K562 (cell line): ENCODE measurements at regions not wholly inside any gene's neighbourhood (a gene's known extent, or its start where the extent isn't known, plus 50 kb on each side); places are given as distances from the start of the nearest gene placed in this dataset.

ENCODE experiments used
- ATAC-seq: fragments of 200-7000 bp; cut with Tn5 transposase; 3 replicates; pipeline ENCODE4 v1.9.1; 2020; ENCODE audit warnings: moderate library complexity
- BruUV-seq: library from RNA; stranded (reverse); fragments of 400-500 nt; replicated peaks from 2 replicates; lab custom pipeline; 2021; lab: Mats Ljungman, UMichigan
- CTCF ChIA-PET: fragments of 300-600 bp; formaldehyde crosslinking; extraction: SDS; loops from one replicate; lab custom pipeline; 2021; ENCODE audit warnings: low intra/inter-chr PET ratio; lab: Yijun Ruan, JAX
- POLR2A ChIA-PET: fragments of 300-600, 350-650 bp; sonication (Branson Sonifier 250); formaldehyde crosslinking; extraction: SDS; loops from one replicate; lab custom pipeline; 2021; ENCODE audit warnings: antibody characterized with exemption, inconsistent platforms; lab: Yijun Ruan, JAX
- DNase-seq, 4 experiments: peaks; one replicate each; pipeline versions ENCODE4 v3.0.0 to v3.0.0-alpha.2; 2011 to 2018; ENCODE audit warnings: low spot score in 3 of 4, mixed read lengths in 3 of 4; ENCODE audit errors: extremely low read depth in 1 of 4
- FAIRE-seq: peaks from 2 replicates; lab custom pipeline; 2011; peaks lifted over from hg19 to GRCh38; lab: Jason Lieb, UNC
- H2AFZ ChIP-seq: 2 replicates; pipeline ENCODE4 v1.6.0; 2011; ENCODE audit warnings: low read depth, low read length, control low read depth, inconsistent platforms
- H3K27ac ChIP-seq: fragments of 200-600 bp; 3 replicates; pipeline ENCODE4 v1.8.0; 2011; ENCODE audit warnings: low read depth, mild to moderate bottlenecking, control low read depth, inconsistent platforms, low read length, moderate library complexity, mixed read lengths; ENCODE audit errors: extremely low read depth
- H3K27me3 ChIP-seq, 2 experiments: fragments of 300-600 bp in 1 of 2; 2 replicates in 1 of 2; 3 replicates in 1 of 2; pipeline versions ENCODE4 v1.6.0 to v1.8.0; 2011; ENCODE audit warnings: inconsistent platforms in 2 of 2, low read length in 2 of 2, mild to moderate bottlenecking in 1 of 2, mixed read lengths in 1 of 2, moderate library complexity in 1 of 2; ENCODE audit not compliant: control insufficient read depth in 2 of 2, insufficient read depth in 2 of 2
- H3K36me3 ChIP-seq: fragments of 300-600 bp; 3 replicates; pipeline ENCODE4 v1.8.0; 2011; ENCODE audit warnings: mild to moderate bottlenecking, low read length, inconsistent platforms; ENCODE audit not compliant: control insufficient read depth, insufficient read depth
- H3K4me1 ChIP-seq, 2 experiments: fragments of 200-600 bp in 1 of 2; replicated peaks in 1 of 2; 2 replicates in 1 of 2; 3 replicates in 1 of 2; pipeline versions ENCODE4 v1.5.1 to v1.8.0; 2011; ENCODE audit warnings: inconsistent platforms in 2 of 2, low read length in 2 of 2, mild to moderate bottlenecking in 1 of 2, mixed read lengths in 1 of 2, moderate library complexity in 1 of 2; ENCODE audit not compliant: control insufficient read depth in 2 of 2, insufficient read depth in 2 of 2
- H3K4me2 ChIP-seq: 2 replicates; pipeline ENCODE4 v1.6.1; 2011; ENCODE audit warnings: low read length, control low read depth, inconsistent platforms, mixed read lengths; ENCODE audit not compliant: insufficient read depth
- H3K4me3 ChIP-seq: fragments of 200-600 bp; sonication (generic), shearing (Covaris generic); 2 replicates; pipeline ENCODE4 v1.5.1; 2016; ENCODE audit warnings: control low read depth, inconsistent platforms
- H3K79me2 ChIP-seq: fragments of 200-600 bp; 3 replicates; pipeline ENCODE4 v1.8.0; 2011; ENCODE audit warnings: low read length, inconsistent platforms; ENCODE audit not compliant: control insufficient read depth, insufficient read depth
- H3K9ac ChIP-seq, 2 experiments: 2 replicates each; pipeline versions ENCODE4 v1.6.0 to v1.6.1; 2011; ENCODE audit warnings: low read depth in 2 of 2, low read length in 2 of 2, control low read depth in 1 of 2, inconsistent platforms in 1 of 2, mild to moderate bottlenecking in 1 of 2, mixed read lengths in 1 of 2; ENCODE audit not compliant: insufficient read depth in 1 of 2
- H3K9me1 ChIP-seq: one replicate; pipeline ENCODE4 v1.6.0; 2011; ENCODE audit warnings: inconsistent platforms, mild to moderate bottlenecking, low read length, moderate library complexity; ENCODE audit not compliant: control insufficient read depth, insufficient read depth
- H3K9me3 ChIP-seq: replicated peaks from 2 replicates; pipeline ENCODE4 v1.5.1; 2011; ENCODE audit warnings: low read depth, low read length, inconsistent platforms; ENCODE audit not compliant: control insufficient read depth, insufficient read depth
- H4K20me1 ChIP-seq: replicated peaks from 2 replicates; pipeline ENCODE4 v1.6.1; 2011; ENCODE audit warnings: low read length, inconsistent platforms, mixed read lengths; ENCODE audit not compliant: control insufficient read depth, insufficient read depth
- BRD9 ChIP-seq: fragments of 450-650 bp; IDR thresholded peaks from 2 replicates; pipeline ENCODE4 v1.6.1; 2018; ENCODE audit warnings: low read depth; ENCODE audit not compliant: partially characterized antibody
- EWSR1 ChIP-seq: fragments of 450-650 bp; IDR thresholded peaks from 2 replicates; pipeline ENCODE4 v1.6.1; 2018; ENCODE audit warnings: borderline replicate concordance, mild to moderate bottlenecking, low read depth, moderate library complexity; ENCODE audit not compliant: partially characterized antibody
- FOXP1 ChIP-seq: sonication (generic); formaldehyde crosslinking; IDR thresholded peaks from 2 replicates; pipeline ENCODE4 v1.8.0; 2022; ENCODE audit warnings: mild to moderate bottlenecking, missing genetic modification reagents
- HDAC1 ChIP-seq, 2 experiments: fragments of 450-650 bp; IDR thresholded peaks; 2 replicates each; pipeline ENCODE4 v1.6.1; 2016 to 2017; ENCODE audit warnings: inconsistent platforms in 1 of 2, mild to moderate bottlenecking in 1 of 2, moderate library complexity in 1 of 2
- KAT8 ChIP-seq: fragments of 450-650 bp; IDR thresholded peaks from 2 replicates; pipeline ENCODE4 v1.6.1; 2016; ENCODE audit warnings: low read depth, mild to moderate bottlenecking
- NR3C1 ChIP-seq: sonication (generic); formaldehyde crosslinking; IDR thresholded peaks from 2 replicates; pipeline ENCODE4 v1.8.1; 2022; ENCODE audit warnings: missing genetic modification reagents
- SPI1 ChIP-seq: IDR thresholded peaks from 2 replicates; pipeline ENCODE4 v1.6.1; 2011; ENCODE audit warnings: low read depth, low read length, control low read depth, borderline replicate concordance
- TCF7 ChIP-seq: sonication (generic); IDR thresholded peaks from 2 replicates; pipeline ENCODE4 v1.6.1; 2016; ENCODE audit warnings: antibody characterized with exemption, borderline replicate concordance
- ZFX ChIP-seq: sonication (generic); formaldehyde crosslinking; IDR thresholded peaks from 2 replicates; pipeline ENCODE4 v1.8.0; 2022; ENCODE audit warnings: mild to moderate bottlenecking, missing genetic modification reagents, moderate library complexity
- ZNF121 ChIP-seq: sonication (generic); formaldehyde crosslinking; conservative IDR thresholded peaks from 2 replicates; pipeline ENCODE4 v1.8.0; 2022; ENCODE audit warnings: missing genetic modification reagents
- ZNF274 ChIP-seq: IDR thresholded peaks from 2 replicates; pipeline ENCODE4 v1.6.1; 2011; ENCODE audit warnings: low read depth, mild to moderate bottlenecking, low read length, moderate library complexity, borderline replicate concordance
- ZNF584 ChIP-seq: fragments of 200-800 bp; sonication (Bioruptor generic); IDR thresholded peaks from 2 replicates; pipeline ENCODE4 v1.6.1; 2016; ENCODE audit warnings: low read depth, mild to moderate bottlenecking, missing genetic modification characterization, missing compliant biosample characterization
- WGBS: fragments of 100-300 bp; shearing (Covaris generic); methylation state at CpG from one replicate; pipeline ENCODE4 v1.1.6; 2016; ENCODE audit warnings: low coverage, mixed read lengths; ENCODE audit not compliant: insufficient coverage; ENCODE audit errors: missing lambda C conversion rate; 5-methylcytosine and 5-hydroxymethylcytosine counted together
- in situ Hi-C: fragments of 300-500 bp; cut with MboI; formaldehyde crosslinking; loops from 4 replicates; pipeline ENCODE4 v1.15.0; 2018; ENCODE audit warnings: inconsistent platforms, mixed read lengths
- intact Hi-C: fragments of 100-400 bp; cut with micrococcal nuclease; formaldehyde crosslinking; loops from 2 replicates; pipeline ENCODE4 v1.14.2; 2022
- TF ChIP-seq, protein P1 (sequence below): fragments of 450-650 bp; IDR thresholded peaks from 2 replicates; pipeline ENCODE4 v1.6.1; 2016; ENCODE audit warnings: borderline replicate concordance
- TF ChIP-seq, protein P2 (sequence below): fragments of 200-800 bp; sonication (Bioruptor generic); IDR thresholded peaks from 2 replicates; pipeline ENCODE4 v1.6.1; 2016; ENCODE audit warnings: missing genetic modification characterization, missing compliant biosample characterization

DNA sequence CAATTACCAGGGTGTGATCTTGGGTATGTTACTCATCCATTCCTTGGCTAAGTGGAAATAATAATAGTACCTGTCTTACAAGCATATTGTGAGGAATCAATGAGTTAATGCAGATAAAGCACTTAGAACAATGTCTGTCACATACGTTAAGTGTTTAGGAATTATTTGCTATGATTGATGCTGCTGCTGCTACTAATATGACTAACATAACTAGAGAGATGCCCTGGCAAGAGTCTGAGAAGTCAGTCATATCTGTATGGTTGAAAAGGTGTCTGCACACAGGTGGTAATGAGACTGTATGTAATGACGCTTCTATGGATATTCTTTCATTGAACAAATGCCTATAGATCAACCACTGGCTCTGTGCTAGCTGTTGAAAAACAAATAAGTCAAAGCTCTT is 100.1 kb upstream of the PCGF5 start:
- Histone ChIP-seq H3K4me2 (no peak overlapping the region), H3K9ac (no peak overlapping the region), H3K9me3 (no peaks in the 10 kb centered on the region), H4K20me1 (no peaks in the 10 kb centered on the region), H3K27me3 (no peaks in the 10 kb centered on the region), H3K4me1 (no peaks in the 10 kb centered on the region; a peak in 2 of 5 replicates), H3K9me1 (no peaks in the 10 kb centered on the region), H3K4me3 (no peak overlapping the region), H3K36me3 (no peaks in the 10 kb centered on the region), H3K27ac (no peak overlapping the region), H3K79me2 (no peaks in the 10 kb centered on the region), H2AFZ (no peak overlapping the region)
- FAIRE-seq (no peak), ATAC-seq (no peak), DNase-seq (no peak)
- in situ Hi-C loops (no loop called here), intact Hi-C loops (no loop called here)
- TF ChIP-seq TCF7, result no peak
- no peak for TF ChIP-seq HDAC1 (IDR thresholded peaks at IDR 0.05)
- TF ChIP-seq KAT8, result no peak
- no peak for TF ChIP-seq NR3C1 (CRISPR knock-in tag)
- TF ChIP-seq ZFX (CRISPR knock-in tag), result no peak
- TF ChIP-seq ZNF584 (CRISPR knock-in tag), result no peak
- TF ChIP-seq SPI1, result no peak
- TF ChIP-seq FOXP1 (CRISPR knock-in tag), result no peak
- no peak for TF ChIP-seq ZNF274
- TF ChIP-seq, protein P1, sequence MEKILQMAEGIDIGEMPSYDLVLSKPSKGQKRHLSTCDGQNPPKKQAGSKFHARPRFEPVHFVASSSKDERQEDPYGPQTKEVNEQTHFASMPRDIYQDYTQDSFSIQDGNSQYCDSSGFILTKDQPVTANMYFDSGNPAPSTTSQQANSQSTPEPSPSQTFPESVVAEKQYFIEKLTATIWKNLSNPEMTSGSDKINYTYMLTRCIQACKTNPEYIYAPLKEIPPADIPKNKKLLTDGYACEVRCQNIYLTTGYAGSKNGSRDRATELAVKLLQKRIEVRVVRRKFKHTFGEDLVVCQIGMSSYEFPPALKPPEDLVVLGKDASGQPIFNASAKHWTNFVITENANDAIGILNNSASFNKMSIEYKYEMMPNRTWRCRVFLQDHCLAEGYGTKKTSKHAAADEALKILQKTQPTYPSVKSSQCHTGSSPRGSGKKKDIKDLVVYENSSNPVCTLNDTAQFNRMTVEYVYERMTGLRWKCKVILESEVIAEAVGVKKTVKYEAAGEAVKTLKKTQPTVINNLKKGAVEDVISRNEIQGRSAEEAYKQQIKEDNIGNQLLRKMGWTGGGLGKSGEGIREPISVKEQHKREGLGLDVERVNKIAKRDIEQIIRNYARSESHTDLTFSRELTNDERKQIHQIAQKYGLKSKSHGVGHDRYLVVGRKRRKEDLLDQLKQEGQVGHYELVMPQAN, result no peak
- TF ChIP-seq EWSR1, result no peak
- no peak for TF ChIP-seq BRD9
- TF ChIP-seq, protein P2, sequence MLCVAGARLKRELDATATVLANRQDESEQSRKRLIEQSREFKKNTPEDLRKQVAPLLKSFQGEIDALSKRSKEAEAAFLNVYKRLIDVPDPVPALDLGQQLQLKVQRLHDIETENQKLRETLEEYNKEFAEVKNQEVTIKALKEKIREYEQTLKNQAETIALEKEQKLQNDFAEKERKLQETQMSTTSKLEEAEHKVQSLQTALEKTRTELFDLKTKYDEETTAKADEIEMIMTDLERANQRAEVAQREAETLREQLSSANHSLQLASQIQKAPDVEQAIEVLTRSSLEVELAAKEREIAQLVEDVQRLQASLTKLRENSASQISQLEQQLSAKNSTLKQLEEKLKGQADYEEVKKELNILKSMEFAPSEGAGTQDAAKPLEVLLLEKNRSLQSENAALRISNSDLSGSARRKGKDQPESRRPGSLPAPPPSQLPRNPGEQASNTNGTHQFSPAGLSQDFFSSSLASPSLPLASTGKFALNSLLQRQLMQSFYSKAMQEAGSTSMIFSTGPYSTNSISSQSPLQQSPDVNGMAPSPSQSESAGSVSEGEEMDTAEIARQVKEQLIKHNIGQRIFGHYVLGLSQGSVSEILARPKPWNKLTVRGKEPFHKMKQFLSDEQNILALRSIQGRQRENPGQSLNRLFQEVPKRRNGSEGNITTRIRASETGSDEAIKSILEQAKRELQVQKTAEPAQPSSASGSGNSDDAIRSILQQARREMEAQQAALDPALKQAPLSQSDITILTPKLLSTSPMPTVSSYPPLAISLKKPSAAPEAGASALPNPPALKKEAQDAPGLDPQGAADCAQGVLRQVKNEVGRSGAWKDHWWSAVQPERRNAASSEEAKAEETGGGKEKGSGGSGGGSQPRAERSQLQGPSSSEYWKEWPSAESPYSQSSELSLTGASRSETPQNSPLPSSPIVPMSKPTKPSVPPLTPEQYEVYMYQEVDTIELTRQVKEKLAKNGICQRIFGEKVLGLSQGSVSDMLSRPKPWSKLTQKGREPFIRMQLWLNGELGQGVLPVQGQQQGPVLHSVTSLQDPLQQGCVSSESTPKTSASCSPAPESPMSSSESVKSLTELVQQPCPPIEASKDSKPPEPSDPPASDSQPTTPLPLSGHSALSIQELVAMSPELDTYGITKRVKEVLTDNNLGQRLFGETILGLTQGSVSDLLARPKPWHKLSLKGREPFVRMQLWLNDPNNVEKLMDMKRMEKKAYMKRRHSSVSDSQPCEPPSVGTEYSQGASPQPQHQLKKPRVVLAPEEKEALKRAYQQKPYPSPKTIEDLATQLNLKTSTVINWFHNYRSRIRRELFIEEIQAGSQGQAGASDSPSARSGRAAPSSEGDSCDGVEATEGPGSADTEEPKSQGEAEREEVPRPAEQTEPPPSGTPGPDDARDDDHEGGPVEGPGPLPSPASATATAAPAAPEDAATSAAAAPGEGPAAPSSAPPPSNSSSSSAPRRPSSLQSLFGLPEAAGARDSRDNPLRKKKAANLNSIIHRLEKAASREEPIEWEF, result no peak
- no peak for TF ChIP-seq ZNF121 (CRISPR knock-in tag)
- WGBS, result 25% methylated on average over 2 of the region's 2 CpGs
- ChIA-PET CTCF (no interaction called here), POLR2A (no interaction called here)
- BruUV-seq, result no TSS peak
